ENCODE measurements at regions not wholly inside any gene's neighbourhood (a gene's known extent, or its start where the extent isn't known, plus 50 kb on each side); places are given as distances from the start of the nearest gene placed in this dataset.
A peak's percentile ranks its signal among the peaks of the same experiment; 100 is the strongest.

GRCh38 chr14:26276757-26277156, 321.1 kb downstream of the NOVA1 start:
- TF ChIP-seq EZH2phosphoT487 (IDR thresholded peaks at IDR 0.05; ENCODE audit: low read depth, severe bottlenecking, unreplicated experiment) = no peak
- TF ChIP-seq CTCF (IDR thresholded peaks at IDR 0.05; ENCODE audit: poor library complexity) = peak; percentile 26

Measured in hepatocyte (in vitro differentiated cells).